ENCODE measurements at regions not wholly inside any gene's neighbourhood (a gene's known extent, or its start where the extent isn't known, plus 50 kb on each side); places are given as distances from the start of the nearest gene placed in this dataset.
"Not testable (repeated sequence)": the region's sequence is repeated elsewhere in the genome, so short reads cannot be mapped to it uniquely, and the experiment has no call there.

DNA sequence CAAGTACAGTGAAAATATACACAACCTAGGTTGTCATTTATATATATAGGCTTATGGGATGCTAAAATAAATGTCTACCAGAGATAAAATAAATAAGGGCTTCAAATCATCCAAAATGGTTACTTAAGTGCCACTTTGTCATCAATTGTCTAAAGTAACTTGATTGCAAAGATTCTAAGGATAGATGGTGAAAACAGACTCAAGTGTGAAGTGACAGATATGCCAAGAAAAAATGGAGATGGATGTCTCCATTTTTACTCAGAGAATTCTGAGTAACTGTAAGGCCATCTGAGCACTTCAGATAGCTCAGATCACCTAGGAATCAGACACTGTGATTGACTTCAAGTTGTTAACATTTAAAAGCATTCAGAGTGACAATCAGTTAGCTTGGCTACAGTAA, 824.3 kb downstream of the PRELID2 start:
- ChIA-PET CTCF (interaction anchor here (0.6 kb wide), 1 partner anchor 115 kb away, joined by 3 read pairs; no protein-coding TSS in a partner anchor), POLR2A (ENCODE audit: low non-redundant PET) (no interaction called here)
- TF ChIP-seq, protein P1, sequence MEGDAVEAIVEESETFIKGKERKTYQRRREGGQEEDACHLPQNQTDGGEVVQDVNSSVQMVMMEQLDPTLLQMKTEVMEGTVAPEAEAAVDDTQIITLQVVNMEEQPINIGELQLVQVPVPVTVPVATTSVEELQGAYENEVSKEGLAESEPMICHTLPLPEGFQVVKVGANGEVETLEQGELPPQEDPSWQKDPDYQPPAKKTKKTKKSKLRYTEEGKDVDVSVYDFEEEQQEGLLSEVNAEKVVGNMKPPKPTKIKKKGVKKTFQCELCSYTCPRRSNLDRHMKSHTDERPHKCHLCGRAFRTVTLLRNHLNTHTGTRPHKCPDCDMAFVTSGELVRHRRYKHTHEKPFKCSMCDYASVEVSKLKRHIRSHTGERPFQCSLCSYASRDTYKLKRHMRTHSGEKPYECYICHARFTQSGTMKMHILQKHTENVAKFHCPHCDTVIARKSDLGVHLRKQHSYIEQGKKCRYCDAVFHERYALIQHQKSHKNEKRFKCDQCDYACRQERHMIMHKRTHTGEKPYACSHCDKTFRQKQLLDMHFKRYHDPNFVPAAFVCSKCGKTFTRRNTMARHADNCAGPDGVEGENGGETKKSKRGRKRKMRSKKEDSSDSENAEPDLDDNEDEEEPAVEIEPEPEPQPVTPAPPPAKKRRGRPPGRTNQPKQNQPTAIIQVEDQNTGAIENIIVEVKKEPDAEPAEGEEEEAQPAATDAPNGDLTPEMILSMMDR (conservative IDR thresholded peaks at IDR 0.05; ENCODE audit: low read depth) = no peak

DNA sequence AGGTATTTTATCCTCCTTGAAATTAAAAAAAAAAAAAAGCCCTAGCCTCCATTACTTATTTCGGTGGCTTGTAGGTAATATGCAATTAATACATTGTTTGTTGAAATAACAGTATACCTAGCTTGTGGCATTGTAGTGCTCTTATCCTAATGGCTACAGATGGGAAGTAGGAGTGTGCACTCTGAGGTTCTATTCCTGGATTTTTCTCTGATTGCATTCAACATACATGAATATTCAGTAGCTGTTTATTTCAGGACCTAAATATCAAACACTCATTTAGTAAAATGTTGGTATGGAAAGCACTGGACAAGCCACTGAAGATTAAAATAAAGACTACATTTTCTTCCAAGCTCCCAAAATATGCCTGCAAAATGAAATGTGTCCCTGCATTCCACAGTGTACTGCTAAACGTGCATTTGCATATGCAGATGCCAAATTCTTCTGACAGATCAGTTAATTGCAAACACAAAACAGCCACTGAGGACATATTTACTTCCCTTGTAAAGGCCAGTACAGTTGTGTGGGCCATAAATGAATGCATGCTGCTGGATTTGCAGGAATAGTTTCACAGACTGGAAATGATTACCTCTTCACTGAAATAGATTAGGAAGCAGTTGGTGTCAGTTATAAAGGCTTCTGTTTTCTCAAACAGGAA, 826.1 kb downstream of the PRELID2 start:
- CTCF ChIA-PET = no interaction called here

More for the DNA sequence above, 824.3 kb downstream of the PRELID2 start:
- DNase-seq (ENCODE audit: low spot score) = no peak
- no peak overlapping the region for H3K27ac ChIP-seq

DNA sequence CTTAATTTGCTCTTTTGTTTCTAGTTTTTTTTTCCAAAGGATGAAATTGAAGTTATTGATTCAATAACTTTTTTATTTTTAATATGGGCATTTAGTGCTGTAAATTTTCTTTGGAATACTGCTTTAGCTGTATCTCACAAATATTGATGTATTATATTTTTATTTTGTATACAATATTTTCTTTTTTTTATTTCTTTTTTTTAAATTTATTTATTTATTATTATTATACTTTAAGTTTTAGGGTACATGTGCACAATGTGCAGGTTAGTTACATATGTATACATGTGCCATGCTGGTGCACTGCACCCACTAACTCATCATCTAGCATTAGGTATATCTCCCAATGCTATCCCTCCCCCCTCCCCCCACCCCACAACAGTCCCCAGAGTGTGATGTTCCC, 823.7 kb downstream of the KCTD16 start:
- DNase-seq (ENCODE audit: low spot score); H3K27ac ChIP-seq; POLR2A ChIA-PET (ENCODE audit: low non-redundant PET): not testable (repeated sequence)
- CTCF ChIA-PET = interaction anchor here (0.7 kb wide), 1 partner anchor 507 kb away, joined by 3 read pairs; no protein-coding TSS in a partner anchor

More for the DNA sequence above, 826.1 kb downstream of the PRELID2 start:
- no peak for DNase-seq (ENCODE audit: low spot score)
- H3K27ac ChIP-seq = no peak overlapping the region
- TF ChIP-seq, protein P1 (conservative IDR thresholded peaks at IDR 0.05; ENCODE audit: low read depth) = no peak
- POLR2A ChIA-PET (ENCODE audit: low non-redundant PET) = no interaction called here

DNA sequence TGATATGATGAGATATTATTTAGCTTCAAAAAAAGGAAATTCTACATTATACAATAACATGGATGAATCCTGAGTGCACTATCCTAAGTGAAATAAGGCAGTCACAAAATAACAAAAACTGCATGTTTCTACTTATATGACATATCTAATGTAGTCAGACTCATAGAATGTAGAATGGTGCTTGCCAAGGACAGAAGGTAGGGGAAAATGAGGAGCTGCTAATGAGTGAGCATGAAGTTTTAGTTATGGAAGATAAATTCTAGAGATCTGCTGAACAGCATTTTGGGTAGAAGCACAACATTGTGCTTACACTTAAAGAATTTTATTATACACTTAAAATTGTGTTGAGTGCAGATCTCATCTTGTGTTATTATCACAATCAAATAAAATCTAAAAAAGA, 812.4 kb downstream of the KCTD16 start:
- DNase-seq (ENCODE audit: low spot score) = no peak
- TF ChIP-seq, protein P1 (conservative IDR thresholded peaks at IDR 0.05; ENCODE audit: low read depth) = no peak
- H3K27ac ChIP-seq = no peak overlapping the region
- POLR2A ChIA-PET (ENCODE audit: low non-redundant PET) = no interaction called here
- CTCF ChIA-PET = no interaction called here

DNA sequence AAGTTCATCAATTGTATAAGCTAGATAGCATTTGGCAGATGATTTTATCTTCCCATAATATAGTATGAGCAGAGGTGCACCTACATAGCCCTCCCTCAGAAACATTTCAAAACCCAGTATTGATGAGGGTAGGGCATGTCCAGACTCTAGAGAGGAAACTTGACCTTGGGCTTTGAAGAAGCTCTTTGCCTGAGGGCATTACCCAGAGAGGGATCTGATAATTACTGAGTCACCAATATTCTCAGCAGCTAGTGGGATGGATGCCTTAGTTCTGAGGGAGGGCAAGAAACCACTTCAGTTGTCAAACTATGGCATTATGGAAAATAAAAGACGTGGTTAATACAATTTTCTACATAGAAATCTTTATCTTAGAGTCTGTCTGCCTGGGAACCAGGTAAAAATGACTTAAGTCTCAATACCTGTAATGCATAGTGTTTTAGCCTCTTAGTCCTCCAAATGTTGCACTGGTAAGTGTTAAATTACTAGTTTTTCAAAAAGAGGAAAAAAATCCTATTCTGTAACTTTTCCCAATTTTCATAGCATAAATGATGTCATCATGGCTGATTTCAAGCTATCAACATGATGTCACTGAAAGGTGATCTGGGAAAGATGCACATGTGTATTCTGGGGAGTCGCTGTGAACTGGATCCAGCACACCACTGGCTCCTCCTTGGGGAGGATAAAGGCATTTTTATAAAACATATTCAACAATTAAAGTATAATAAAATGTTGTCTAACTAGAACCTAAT, 809.0 kb downstream of the KCTD16 start:
- TF ChIP-seq, protein P1 (conservative IDR thresholded peaks at IDR 0.05; ENCODE audit: low read depth) = no peak
- no peak for DNase-seq (ENCODE audit: low spot score)
- ChIA-PET POLR2A (ENCODE audit: low non-redundant PET) (no interaction called here), CTCF (no interaction called here)
- no peak overlapping the region for H3K27ac ChIP-seq

DNA sequence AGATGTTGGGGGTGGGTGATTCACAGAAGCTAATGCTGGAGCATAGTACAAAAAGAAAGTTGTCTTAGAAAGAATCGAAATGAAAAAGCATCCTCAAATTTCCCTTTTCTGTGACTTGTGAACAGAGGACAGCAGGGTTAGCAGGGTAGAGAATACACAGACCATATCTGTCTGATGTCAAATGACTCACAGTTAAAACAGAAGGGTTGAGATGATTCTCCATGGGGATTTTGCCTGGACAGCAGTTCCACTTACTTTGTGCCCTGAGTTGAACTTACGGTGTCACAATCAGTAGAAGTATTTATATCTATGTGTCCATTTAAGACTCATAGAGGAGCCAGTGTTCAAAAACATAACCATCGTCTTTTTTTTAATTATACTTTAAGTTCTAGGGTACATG, 801.6 kb downstream of the KCTD16 start:
- ChIA-PET CTCF (no interaction called here), POLR2A (ENCODE audit: low non-redundant PET) (no interaction called here)
- no peak for DNase-seq (ENCODE audit: low spot score)
- H3K27ac ChIP-seq = no peak overlapping the region
- TF ChIP-seq, protein P1 (conservative IDR thresholded peaks at IDR 0.05; ENCODE audit: low read depth) = no peak

Measured in RWPE1 (cell line).